HepG2 (cell line): ENCODE measurements at regions not wholly inside any gene's neighbourhood (a gene's known extent, or its start where the extent isn't known, plus 50 kb on each side); places are given as distances from the start of the nearest gene placed in this dataset.

ENCODE experiments used
- ATAC-seq: fragments of 200-7000 bp; cut with Tn5 transposase; 3 replicates; pipeline ENCODE4 v1.9.1; 2020; ENCODE audit warnings: mild to moderate bottlenecking, moderate library complexity
- BruUV-seq: library from RNA; stranded (reverse); fragments of 400-500 nt; replicated peaks from 2 replicates; lab custom pipeline; 2021; lab: Mats Ljungman, UMichigan
- CTCF ChIA-PET: fragments of 300-600 bp; formaldehyde crosslinking; extraction: SDS; loops from one replicate; lab custom pipeline; 2021; ENCODE audit warnings: low total read pairs, inconsistent platforms, low intra/inter-chr PET ratio; lab: Yijun Ruan, JAX
- POLR2A ChIA-PET: fragments of 350-600 bp; sonication (Branson Sonifier 250); formaldehyde crosslinking; loops from one replicate; lab custom pipeline; 2020; ENCODE audit warnings: antibody characterized with exemption, inconsistent platforms; lab: Yijun Ruan, JAX
- DNase-seq: peaks from one replicate; pipeline ENCODE4 v3.0.0-alpha.2; 2015; ENCODE audit warnings: low spot score
- FAIRE-seq: peaks from 3 replicates; lab custom pipeline; 2011; peaks lifted over from hg19 to GRCh38; lab: Jason Lieb, UNC
- H2AFZ ChIP-seq: one replicate; pipeline ENCODE4 v1.6.1; 2011; ENCODE audit warnings: low read length, inconsistent platforms
- H3K27ac ChIP-seq: fragments of 300-600 bp; 3 replicates; pipeline ENCODE4 v1.8.0; 2011; ENCODE audit warnings: mixed run types, mild to moderate bottlenecking, mixed read lengths, low read length, inconsistent platforms; ENCODE audit not compliant: insufficient read depth; ENCODE audit errors: extremely low read length
- H3K27me3 ChIP-seq, 2 experiments: fragments of 200-600 bp in 1 of 2; 2 replicates in 1 of 2; 3 replicates in 1 of 2; pipeline versions ENCODE4 v1.6.0 to v1.8.0; 2011; ENCODE audit warnings: low read length in 2 of 2, mild to moderate bottlenecking in 2 of 2, moderate library complexity in 2 of 2, inconsistent platforms in 1 of 2; ENCODE audit not compliant: insufficient read depth in 2 of 2, control insufficient read depth in 1 of 2
- H3K36me3 ChIP-seq, 2 experiments: fragments of 200-600 bp in 1 of 2; replicated peaks in 1 of 2; 2 replicates in 1 of 2; 3 replicates in 1 of 2; pipeline versions ENCODE4 v1.5.1 to v1.8.0; 2011; ENCODE audit warnings: low read length in 2 of 2, inconsistent platforms in 1 of 2; ENCODE audit not compliant: insufficient read depth in 2 of 2, control insufficient read depth in 1 of 2
- H3K4me1 ChIP-seq: 2 replicates; pipeline ENCODE4 v1.5.1; 2012; ENCODE audit warnings: low read length, inconsistent platforms; ENCODE audit not compliant: insufficient read depth
- H3K4me2 ChIP-seq: 2 replicates; pipeline ENCODE4 v1.6.0; 2011; ENCODE audit warnings: low read depth, low read length, inconsistent platforms
- H3K4me3 ChIP-seq, 3 experiments: fragments of 200-600 bp in 1 of 3; sonication (generic), shearing (Covaris generic) in 1 of 3; replicated peaks in 1 of 3; 2 replicates each; pipeline ENCODE4 v1.5.1; 2011 to 2016; ENCODE audit warnings: low read length in 3 of 3, inconsistent platforms in 2 of 3, low read depth in 2 of 3, mild to moderate bottlenecking in 2 of 3, control low read depth in 1 of 3, mixed read lengths in 1 of 3; ENCODE audit not compliant: insufficient read depth in 1 of 3
- H3K79me2 ChIP-seq: one replicate; pipeline ENCODE4 v1.6.1; 2011; ENCODE audit warnings: low read length, inconsistent platforms; ENCODE audit not compliant: insufficient read depth
- H3K9ac ChIP-seq: 2 replicates; pipeline ENCODE4 v1.6.0; 2011; ENCODE audit warnings: mild to moderate bottlenecking, low read depth, low read length, inconsistent platforms; ENCODE audit not compliant: insufficient read depth
- H3K9me3 ChIP-seq: 2 replicates; pipeline ENCODE4 v1.5.1; 2012; ENCODE audit warnings: mild to moderate bottlenecking, low read length
- H4K20me1 ChIP-seq: 2 replicates; pipeline ENCODE4 v1.6.0; 2011; ENCODE audit warnings: inconsistent platforms, mild to moderate bottlenecking, low read length, moderate library complexity; ENCODE audit not compliant: insufficient read depth
- CENPX ChIP-seq: sonication (generic); formaldehyde crosslinking; IDR thresholded peaks from 2 replicates; pipeline ENCODE4 v1.9.0; 2021; ENCODE audit warnings: mild to moderate bottlenecking, missing genetic modification reagents, moderate library complexity
- FOSL1 ChIP-seq: sonication (generic); formaldehyde crosslinking; IDR thresholded peaks from 2 replicates; pipeline ENCODE4 v1.9.0; 2021; ENCODE audit warnings: missing genetic modification reagents, borderline replicate concordance
- KDM2A ChIP-seq: sonication (generic); formaldehyde crosslinking; IDR thresholded peaks from 2 replicates; pipeline ENCODE4 v1.4.0; 2020; ENCODE audit warnings: low read depth, missing genetic modification reagents, borderline replicate concordance
- MED1 ChIP-seq: sonication (generic); formaldehyde crosslinking; IDR thresholded peaks from 2 replicates; pipeline ENCODE4 v1.4.0; 2020; ENCODE audit warnings: missing genetic modification reagents
- ZNF143 ChIP-seq: sonication (generic); formaldehyde crosslinking; IDR thresholded peaks from 2 replicates; pipeline ENCODE4 v1.4.0; 2020; ENCODE audit warnings: missing genetic modification reagents
- ZNF652 ChIP-seq: IDR thresholded peaks from 2 replicates; pipeline ENCODE4 v1.6.1; 2016; ENCODE audit warnings: low read depth, borderline replicate concordance
- ZSCAN9 ChIP-seq: IDR thresholded peaks from 2 replicates; pipeline ENCODE4 v1.6.1; 2016; ENCODE audit warnings: borderline replicate concordance
- WGBS: methylation state at CpG from one replicate; pipeline ENCODE4 v1.1.6; 2017; ENCODE audit warnings: low lambda C conversion rate; 5-methylcytosine and 5-hydroxymethylcytosine counted together
- in situ Hi-C: cut with HindIII; loops from 2 replicates; pipeline ENCODE4 v1.10.0; 2017; ENCODE audit warnings: low pct_unique_long_range_greater_than_20kb; ENCODE audit not compliant: extremely low pct_ligation_motif_present
- intact Hi-C: fragments of 100-400 bp; cut with micrococcal nuclease; formaldehyde crosslinking; loops from one replicate; pipeline ENCODE4 v1.10.0; 2022; ENCODE audit not compliant: unreplicated experiment
- TF ChIP-seq, protein P1 (sequence below): sonication (generic); formaldehyde crosslinking; IDR thresholded peaks from 2 replicates; pipeline ENCODE4 v1.5.1; 2020; ENCODE audit warnings: missing genetic modification reagents, mild to moderate bottlenecking, borderline replicate concordance
- TF ChIP-seq, protein P2 (sequence below): sonication (generic); formaldehyde crosslinking; IDR thresholded peaks from 2 replicates; pipeline ENCODE4 v1.5.0; 2020; ENCODE audit warnings: missing genetic modification reagents

DNA sequence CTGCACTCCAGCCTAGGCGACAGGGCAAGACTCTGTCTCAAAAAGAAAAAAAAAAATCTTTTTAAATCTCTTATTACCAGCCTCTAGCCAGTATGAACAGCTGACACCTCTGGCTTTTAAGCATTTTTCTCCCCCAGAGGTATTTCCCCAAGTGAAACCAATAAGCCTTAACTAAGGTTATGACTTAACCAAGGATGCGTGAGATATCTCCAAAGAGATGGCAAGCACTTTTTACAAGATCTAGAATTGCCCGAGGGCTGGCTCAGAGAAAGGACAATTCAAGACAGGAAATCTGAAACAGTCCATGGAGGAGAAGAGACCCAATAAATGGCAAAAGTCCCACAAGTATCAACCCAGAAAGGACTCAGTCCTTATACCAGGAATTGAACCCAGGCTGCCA is 362.1 kb downstream of the FOXO1 start:
- intact Hi-C loops = no loop called here
- Histone ChIP-seq H3K9me3 (peaks cover 23% of the 10 kb centered on the region; the same call in 1 of the 2 replicates), H3K4me3 (no peak overlapping the region), H3K79me2 (no peaks in the 10 kb centered on the region), H3K36me3 (no peaks in the 10 kb centered on the region), H4K20me1 (no peaks in the 10 kb centered on the region), H2AFZ (no peak overlapping the region), H3K27me3 (no peaks in the 10 kb centered on the region), H3K9ac (no peak overlapping the region), H3K4me2 (no peak overlapping the region), H3K27ac (no peak overlapping the region), H3K4me1 (peaks cover 10% of the 10 kb centered on the region)
- DNase-seq (no peak), FAIRE-seq (no peak), ATAC-seq (no peak)
- BruUV-seq = no TSS peak
- WGBS = 50% methylated on average over 3 of the region's 3 CpGs
- in situ Hi-C loops = no loop called here
- no peak for TF ChIP-seq FOSL1 (CRISPR knock-in tag)
- no peak for TF ChIP-seq KDM2A (CRISPR knock-in tag)
- no peak for TF ChIP-seq ZSCAN9 (CRISPR knock-in tag)
- no peak for TF ChIP-seq ZNF143
- no peak for TF ChIP-seq ZNF652 (CRISPR knock-in tag)
- TF ChIP-seq, protein P1, sequence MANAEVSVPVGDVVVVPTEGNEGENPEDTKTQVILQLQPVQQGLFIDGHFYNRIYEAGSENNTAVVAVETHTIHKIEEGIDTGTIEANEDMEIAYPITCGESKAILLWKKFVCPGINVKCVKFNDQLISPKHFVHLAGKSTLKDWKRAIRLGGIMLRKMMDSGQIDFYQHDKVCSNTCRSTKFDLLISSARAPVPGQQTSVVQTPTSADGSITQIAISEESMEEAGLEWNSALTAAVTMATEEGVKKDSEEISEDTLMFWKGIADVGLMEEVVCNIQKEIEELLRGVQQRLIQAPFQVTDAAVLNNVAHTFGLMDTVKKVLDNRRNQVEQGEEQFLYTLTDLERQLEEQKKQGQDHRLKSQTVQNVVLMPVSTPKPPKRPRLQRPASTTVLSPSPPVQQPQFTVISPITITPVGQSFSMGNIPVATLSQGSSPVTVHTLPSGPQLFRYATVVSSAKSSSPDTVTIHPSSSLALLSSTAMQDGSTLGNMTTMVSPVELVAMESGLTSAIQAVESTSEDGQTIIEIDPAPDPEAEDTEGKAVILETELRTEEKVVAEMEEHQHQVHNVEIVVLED (CRISPR knock-in tag) = no peak
- no peak for TF ChIP-seq MED1
- TF ChIP-seq, protein P2, sequence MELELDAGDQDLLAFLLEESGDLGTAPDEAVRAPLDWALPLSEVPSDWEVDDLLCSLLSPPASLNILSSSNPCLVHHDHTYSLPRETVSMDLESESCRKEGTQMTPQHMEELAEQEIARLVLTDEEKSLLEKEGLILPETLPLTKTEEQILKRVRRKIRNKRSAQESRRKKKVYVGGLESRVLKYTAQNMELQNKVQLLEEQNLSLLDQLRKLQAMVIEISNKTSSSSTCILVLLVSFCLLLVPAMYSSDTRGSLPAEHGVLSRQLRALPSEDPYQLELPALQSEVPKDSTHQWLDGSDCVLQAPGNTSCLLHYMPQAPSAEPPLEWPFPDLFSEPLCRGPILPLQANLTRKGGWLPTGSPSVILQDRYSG (CRISPR knock-in tag) = no peak
- no peak for TF ChIP-seq CENPX (CRISPR knock-in tag)
- ChIA-PET POLR2A (no interaction called here), CTCF (no interaction called here)
